Prostate gland (tissue), 2 donors: ENCODE measurements at regions not wholly inside any gene's neighbourhood (a gene's known extent, or its start where the extent isn't known, plus 50 kb on each side); places are given as distances from the start of the nearest gene placed in this dataset.

Experiments
- DNase-seq: peaks from one replicate; pipeline ENCODE4 v3.0.0-alpha.2; 2019; ENCODE audit warnings: low spot score
- H3K27ac ChIP-seq, 2 donors: fragments of 200-600 bp; sonication (generic); 2 replicates each; pipeline ENCODE4 v1.5.1; 2017 to 2019
- H3K27me3 ChIP-seq: fragments of 200-600 bp; sonication (generic); replicated peaks from 2 replicates; pipeline ENCODE4 v1.5.1; 2019; ENCODE audit not compliant: insufficient read depth
- H3K36me3 ChIP-seq, 2 donors: fragments of 200-600 bp; sonication (generic); 1 replicate in 1 of 2; 2 replicates in 1 of 2; pipeline versions ENCODE4 v1.5.1 to v1.8.1; 2017 to 2019
- H3K4me1 ChIP-seq: fragments of 200-600 bp; sonication (generic); replicated peaks from 2 replicates; pipeline ENCODE4 v1.5.1; 2019
- H3K4me3 ChIP-seq, 2 donors: fragments of 200-600 bp; sonication (generic); 2 replicates each; pipeline ENCODE4 v1.5.1; 2017 to 2019
- H3K9me3 ChIP-seq: fragments of 200-600 bp; sonication (generic); 2 replicates; pipeline ENCODE4 v1.5.1; 2017
- POLR2A ChIP-seq: fragments of 450-650 bp; IDR thresholded peaks from one replicate; pipeline ENCODE4 v1.6.1; 2016; ENCODE audit warnings: antibody characterized with exemption, mild to moderate bottlenecking
- POLR2AphosphoS5 ChIP-seq: sonication (generic); formaldehyde crosslinking; IDR thresholded peaks from one replicate; pipeline ENCODE4 v1.6.1; 2017; ENCODE audit warnings: antibody characterized with exemption
- WGBS: methylation state at CpG from one replicate; pipeline ENCODE4 v1.1.5; 2018; 5-methylcytosine and 5-hydroxymethylcytosine counted together
- intact Hi-C: fragments of 100-400 bp; cut with DNase I; formaldehyde crosslinking; loops from one replicate; pipeline ENCODE4 v1.14.2; 2022
- TF ChIP-seq, protein P1 (sequence below), 4 experiments: fragments of 200-600 bp in 2 of 4; fragments of 450-650 bp in 2 of 4; sonication (generic) in 2 of 4; IDR thresholded peaks; 1 replicate in 3 of 4; 2 replicates in 1 of 4; pipeline ENCODE4 v1.5.1; 2016 to 2019; ENCODE audit warnings: antibody characterized with exemption in 4 of 4, mild to moderate bottlenecking in 2 of 4, moderate library complexity in 2 of 4

DNA sequence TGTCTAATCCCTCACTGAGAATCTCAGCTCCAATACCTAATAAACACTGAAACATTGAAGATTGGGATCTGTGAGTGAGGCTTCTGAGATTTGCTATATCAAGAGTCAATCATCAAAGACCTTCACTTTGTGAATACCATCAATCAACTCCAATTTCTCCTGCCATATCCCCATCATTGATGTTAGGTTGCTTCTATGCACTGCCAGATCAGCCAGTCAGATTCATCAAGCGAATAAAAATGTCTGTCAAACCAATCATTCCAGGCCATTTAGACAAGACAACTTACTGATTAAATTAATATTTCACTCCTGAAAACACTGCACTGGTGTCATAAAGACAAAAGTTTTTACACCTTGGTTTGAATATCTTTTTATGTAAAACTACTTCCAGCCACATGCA is 1295.5 kb upstream of the LRRTM1 start:
- no peaks in the 10 kb centered on the region for H3K4me1 ChIP-seq
- no peak overlapping the region for H3K27ac ChIP-seq
- H3K27me3 ChIP-seq: no peaks in the 10 kb centered on the region
- DNase-seq: no peak
- intact Hi-C loops: no loop called here
- H3K9me3 ChIP-seq: no peaks in the 10 kb centered on the region
- no peak for TF ChIP-seq POLR2A
- TF ChIP-seq POLR2AphosphoS5: no peak
- TF ChIP-seq, protein P1, sequence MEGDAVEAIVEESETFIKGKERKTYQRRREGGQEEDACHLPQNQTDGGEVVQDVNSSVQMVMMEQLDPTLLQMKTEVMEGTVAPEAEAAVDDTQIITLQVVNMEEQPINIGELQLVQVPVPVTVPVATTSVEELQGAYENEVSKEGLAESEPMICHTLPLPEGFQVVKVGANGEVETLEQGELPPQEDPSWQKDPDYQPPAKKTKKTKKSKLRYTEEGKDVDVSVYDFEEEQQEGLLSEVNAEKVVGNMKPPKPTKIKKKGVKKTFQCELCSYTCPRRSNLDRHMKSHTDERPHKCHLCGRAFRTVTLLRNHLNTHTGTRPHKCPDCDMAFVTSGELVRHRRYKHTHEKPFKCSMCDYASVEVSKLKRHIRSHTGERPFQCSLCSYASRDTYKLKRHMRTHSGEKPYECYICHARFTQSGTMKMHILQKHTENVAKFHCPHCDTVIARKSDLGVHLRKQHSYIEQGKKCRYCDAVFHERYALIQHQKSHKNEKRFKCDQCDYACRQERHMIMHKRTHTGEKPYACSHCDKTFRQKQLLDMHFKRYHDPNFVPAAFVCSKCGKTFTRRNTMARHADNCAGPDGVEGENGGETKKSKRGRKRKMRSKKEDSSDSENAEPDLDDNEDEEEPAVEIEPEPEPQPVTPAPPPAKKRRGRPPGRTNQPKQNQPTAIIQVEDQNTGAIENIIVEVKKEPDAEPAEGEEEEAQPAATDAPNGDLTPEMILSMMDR (IDR thresholded peaks at IDR 0.05): no peak
- 97% methylated on average over 1 of the region's 1 CpG for WGBS
- H3K36me3 ChIP-seq: no peaks in the 10 kb centered on the region
- H3K4me3 ChIP-seq: no peak overlapping the region

DNA sequence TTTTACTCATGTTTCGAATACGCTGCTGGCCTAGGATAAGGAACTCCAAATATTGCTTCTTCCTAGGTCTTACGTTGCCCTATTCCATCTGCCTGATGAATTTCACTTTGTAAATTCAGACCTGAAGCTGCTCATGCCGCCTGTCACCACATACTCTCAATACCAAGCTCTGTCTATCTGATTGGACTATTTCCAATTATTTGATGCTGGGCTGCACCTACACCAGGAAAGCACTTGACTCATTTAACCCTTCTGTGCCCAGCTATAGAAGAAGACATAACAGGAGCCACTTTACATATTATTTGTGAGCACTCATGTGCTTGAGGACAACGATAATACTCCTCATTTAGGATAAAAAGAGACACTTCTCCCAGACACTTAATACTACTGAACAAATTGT is 1293.9 kb upstream of the LRRTM1 start:
- Histone ChIP-seq H3K4me3 (no peak overlapping the region), H3K9me3 (no peaks in the 10 kb centered on the region), H3K36me3 (no peaks in the 10 kb centered on the region), H3K27ac (no peak overlapping the region), H3K27me3 (no peaks in the 10 kb centered on the region), H3K4me1 (no peaks in the 10 kb centered on the region)
- DNase-seq: no peak
- intact Hi-C loops: no loop called here
- TF ChIP-seq POLR2A (no peak), POLR2AphosphoS5 (no peak)
- TF ChIP-seq, protein P1 (IDR thresholded peaks at IDR 0.05): no peak
- whole genome bisulfite sequencing: 51% methylated on average over 5 of the region's 5 CpGs

DNA sequence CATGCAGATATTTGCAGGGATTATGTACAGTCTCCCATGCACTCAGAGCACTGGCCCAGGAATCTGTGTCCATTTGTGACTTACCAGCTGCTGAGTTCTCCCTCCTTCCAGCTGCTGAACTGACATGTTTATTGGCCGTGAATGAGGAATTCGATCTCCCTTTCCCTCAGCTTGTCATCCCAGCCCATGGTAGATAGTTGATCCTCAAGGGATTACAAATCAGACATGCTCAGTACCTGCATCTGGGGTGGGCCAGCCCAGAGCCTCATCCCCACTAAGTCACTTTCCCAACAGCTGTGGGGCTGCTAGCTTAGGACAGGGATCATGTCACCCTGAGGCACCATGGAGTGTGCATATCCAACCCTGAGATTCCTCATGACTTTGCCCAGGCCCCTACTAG is 1284.9 kb upstream of the LRRTM1 start:
- TF ChIP-seq POLR2AphosphoS5 (no peak), POLR2A (no peak)
- TF ChIP-seq, protein P1 (IDR thresholded peaks at IDR 0.05): no peak
- 62% methylated on average over 2 of the region's 2 CpGs for WGBS
- intact Hi-C loops: no loop called here
- no peak for DNase-seq
- H3K27ac ChIP-seq: no peak overlapping the region
- no peaks in the 10 kb centered on the region for H3K36me3 ChIP-seq
- no peaks in the 10 kb centered on the region for H3K27me3 ChIP-seq
- H3K4me1 ChIP-seq: no peaks in the 10 kb centered on the region
- H3K9me3 ChIP-seq: no peaks in the 10 kb centered on the region
- no peak overlapping the region for H3K4me3 ChIP-seq

DNA sequence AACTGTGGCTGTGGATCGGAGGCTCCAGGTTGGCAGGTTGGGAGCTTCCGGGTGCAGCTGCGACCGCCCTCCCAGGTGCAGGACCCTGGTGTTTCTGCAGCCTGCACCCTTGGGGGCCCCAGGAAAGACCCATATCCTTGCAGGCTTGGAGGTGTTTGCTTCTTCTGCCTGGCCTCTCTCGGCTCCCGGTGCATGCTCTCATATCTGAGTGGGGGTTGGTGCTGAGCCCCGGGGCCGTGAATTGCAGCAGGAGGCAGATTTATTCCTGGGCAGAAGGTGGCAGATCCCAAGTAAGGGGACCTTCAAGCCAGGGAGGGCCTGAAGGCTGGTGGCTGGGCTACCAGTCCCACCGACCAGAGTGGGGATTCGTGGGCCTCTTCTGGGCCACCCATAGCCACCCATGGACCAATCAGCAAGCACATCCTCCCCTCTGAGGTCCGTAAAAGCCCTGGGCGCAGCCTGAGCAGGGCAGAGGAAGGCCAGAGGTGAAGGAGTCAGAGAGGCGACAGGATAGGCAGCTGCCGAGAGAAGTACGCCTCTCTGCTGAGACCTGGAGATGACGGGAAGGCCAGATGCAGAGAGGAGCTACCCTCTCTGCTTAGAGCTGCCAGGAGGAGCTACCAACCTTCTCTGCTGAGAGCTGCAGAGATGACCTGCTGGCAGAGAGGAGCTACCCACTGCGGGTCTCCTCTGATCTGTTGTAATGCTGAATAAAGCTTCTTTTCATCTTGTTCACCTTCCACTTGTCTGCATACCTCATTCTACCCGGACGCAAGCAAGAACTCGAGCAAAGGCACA is 1279.0 kb upstream of the LRRTM1 start:
- TF ChIP-seq POLR2AphosphoS5: no peak
- TF ChIP-seq, protein P1 (IDR thresholded peaks at IDR 0.05): no peak
- no peak for TF ChIP-seq POLR2A
- no peaks in the 10 kb centered on the region for H3K36me3 ChIP-seq
- WGBS: 93% methylated on average over 13 of the region's 20 CpGs
- no peak overlapping the region for H3K4me3 ChIP-seq
- no peaks in the 10 kb centered on the region for H3K27me3 ChIP-seq
- no peak overlapping the region for H3K27ac ChIP-seq
- no peaks in the 10 kb centered on the region for H3K4me1 ChIP-seq
- H3K9me3 ChIP-seq: no peaks in the 10 kb centered on the region
- DNase-seq: no peak
- intact Hi-C loops: no loop called here

DNA sequence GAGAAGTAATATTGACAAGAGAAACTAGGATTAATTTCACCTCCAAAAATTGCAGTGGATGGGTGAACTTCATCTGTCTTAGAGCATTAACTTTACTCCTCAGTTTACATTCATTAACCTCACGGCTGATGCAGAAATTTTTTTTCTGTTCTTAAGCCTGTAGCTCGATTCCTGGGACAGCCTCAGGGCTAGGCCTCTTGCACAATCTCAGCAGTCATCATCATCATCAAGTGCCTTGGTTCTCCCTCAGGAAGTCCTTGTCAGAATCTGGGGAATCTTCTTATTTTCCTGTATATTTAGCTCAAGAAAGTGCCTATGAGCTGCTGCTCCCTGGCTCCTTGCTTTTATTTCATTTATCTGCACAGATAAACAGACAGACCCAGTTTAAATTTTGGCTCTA is 1272.2 kb upstream of the LRRTM1 start:
- H3K27ac ChIP-seq: no peak overlapping the region
- H3K36me3 ChIP-seq: no peaks in the 10 kb centered on the region
- intact Hi-C loops: no loop called here
- H3K27me3 ChIP-seq: no peaks in the 10 kb centered on the region
- no peaks in the 10 kb centered on the region for H3K9me3 ChIP-seq
- TF ChIP-seq, protein P1 (IDR thresholded peaks at IDR 0.05): no peak
- TF ChIP-seq POLR2AphosphoS5: no peak
- no peak for TF ChIP-seq POLR2A
- H3K4me3 ChIP-seq: no peak overlapping the region
- no peaks in the 10 kb centered on the region for H3K4me1 ChIP-seq
- no peak for DNase-seq
- WGBS: 75% methylated on average over 2 of the region's 2 CpGs
